ENCODE measurements at regions not wholly inside any gene's neighbourhood (a gene's known extent, or its start where the extent isn't known, plus 50 kb on each side); places are given as distances from the start of the nearest gene placed in this dataset.

DNA sequence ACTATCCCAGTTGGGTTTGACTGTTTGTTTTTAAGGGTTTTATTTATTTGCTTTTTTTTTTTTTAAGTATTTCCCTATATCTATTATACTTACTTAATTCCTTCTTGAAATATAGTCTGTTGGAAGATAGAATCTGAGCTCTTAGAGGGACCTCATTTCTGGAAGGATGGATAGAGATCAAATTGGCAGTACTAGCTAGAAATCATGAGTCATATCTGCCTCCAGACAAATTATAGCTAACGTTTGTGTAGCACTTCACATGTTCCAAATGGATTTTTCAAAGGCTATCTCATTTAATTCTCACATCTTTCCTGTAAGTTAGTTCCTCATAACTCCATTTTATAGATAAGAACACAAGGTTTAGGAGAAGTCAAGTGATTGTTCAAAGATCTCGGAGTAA is 384.7 kb downstream of the ZIC1 start:
- H3K4me3 ChIP-seq (ENCODE audit: low read depth, low read length), result no peak overlapping the region
- no peak for TF ChIP-seq CTCF (IDR thresholded peaks at IDR 0.05; ENCODE audit: insufficient read depth, low read depth, low read length, missing control alignments)
- no peak for DNase-seq (ENCODE audit: low read depth)

- DNase-seq (ENCODE audit: low read depth), result no peak
- TF ChIP-seq CTCF (IDR thresholded peaks at IDR 0.05; ENCODE audit: insufficient read depth, low read depth, low read length, missing control alignments), result no peak
These were observed 385.4 kb downstream of the ZIC1 start for GRCh38 chr3:147794596-147794995.

DNA sequence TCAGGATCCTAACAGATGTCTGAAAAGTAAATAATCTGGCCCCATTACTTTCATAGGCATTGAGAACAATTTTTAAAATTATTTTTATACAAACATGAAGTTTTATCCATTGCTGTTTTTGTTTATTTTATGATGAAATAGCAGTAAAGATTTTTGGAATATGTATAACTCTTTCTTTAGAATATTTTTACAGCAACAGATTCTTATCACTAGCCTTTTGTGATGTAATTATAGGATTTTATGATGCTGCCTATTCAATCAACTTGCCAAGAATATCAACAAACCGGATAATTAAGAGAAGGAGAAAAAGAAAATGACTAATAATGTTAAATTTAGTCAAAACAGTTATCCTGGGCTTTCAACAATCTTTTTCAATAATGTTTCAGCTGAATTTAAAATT is 386.3 kb downstream of the ZIC1 start:
- no peak for DNase-seq (ENCODE audit: low read depth)
- no peak overlapping the region for H3K4me3 ChIP-seq (ENCODE audit: low read depth, low read length)
- TF ChIP-seq CTCF (IDR thresholded peaks at IDR 0.05; ENCODE audit: insufficient read depth, low read depth, low read length, missing control alignments), result no peak

More at GRCh38 chr3:147794596-147794995, 385.4 kb downstream of the ZIC1 start:
- no peak overlapping the region for H3K4me3 ChIP-seq (ENCODE audit: low read depth, low read length)

DNA sequence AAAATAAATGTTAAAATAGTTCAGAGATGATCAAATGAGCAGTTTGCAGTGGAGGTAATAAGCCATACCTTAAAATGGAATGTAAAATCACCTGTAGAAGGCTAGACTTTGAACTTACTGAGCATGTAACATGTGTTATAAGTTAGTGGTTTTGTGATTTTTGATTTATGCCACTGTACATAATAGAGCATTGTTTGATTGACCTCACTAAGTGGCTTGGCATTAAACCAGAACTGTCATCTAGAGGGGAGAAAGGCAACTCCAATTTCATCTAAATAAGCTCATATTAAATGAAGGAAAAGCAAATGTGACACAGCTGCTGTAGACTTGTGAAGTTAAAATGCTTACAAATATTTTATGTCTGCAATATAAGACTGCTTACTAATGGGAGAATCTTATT is 387.9 kb downstream of the ZIC1 start:
- TF ChIP-seq CTCF (IDR thresholded peaks at IDR 0.05; ENCODE audit: insufficient read depth, low read depth, low read length, missing control alignments), result no peak
- DNase-seq (ENCODE audit: low read depth), result no peak
- H3K4me3 ChIP-seq (ENCODE audit: low read depth, low read length), result no peak overlapping the region

DNA sequence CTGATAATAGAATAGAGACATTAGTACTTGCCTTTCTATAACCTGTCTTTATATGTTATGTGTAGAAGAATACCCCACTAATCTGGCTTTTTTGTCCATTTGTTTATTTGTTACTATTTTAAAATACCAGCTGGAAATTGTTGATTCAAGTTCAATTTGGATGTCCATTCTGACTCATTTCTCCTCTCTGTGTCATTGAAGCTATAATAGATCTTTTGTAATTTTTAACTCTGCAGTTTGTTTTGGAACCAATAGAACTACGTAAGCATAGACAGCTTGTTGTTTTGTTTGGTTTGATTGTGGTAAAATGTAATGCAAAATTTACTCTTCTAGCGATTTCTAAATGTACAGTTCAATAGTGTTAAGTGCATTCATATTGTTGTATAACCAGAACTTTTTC is 390.4 kb downstream of the ZIC1 start:
- H3K4me3 ChIP-seq (ENCODE audit: low read depth, low read length), result no peak overlapping the region
- TF ChIP-seq CTCF (IDR thresholded peaks at IDR 0.05; ENCODE audit: insufficient read depth, low read depth, low read length, missing control alignments), result no peak
- DNase-seq (ENCODE audit: low read depth), result no peak

- no peak overlapping the region for H3K4me3 ChIP-seq (ENCODE audit: low read depth, low read length)
- DNase-seq (ENCODE audit: low read depth), result no peak
- TF ChIP-seq CTCF (IDR thresholded peaks at IDR 0.05; ENCODE audit: insufficient read depth, low read depth, low read length, missing control alignments), result no peak
These were observed 398.6 kb downstream of the ZIC1 start for GRCh38 chr3:147807776-147808175.

GRCh38 chr3:147809206-147809605 is 400.0 kb downstream of the ZIC1 start:
- DNase-seq (ENCODE audit: low read depth), result no peak
- no peak overlapping the region for H3K4me3 ChIP-seq (ENCODE audit: low read depth, low read length)
- no peak for TF ChIP-seq CTCF (IDR thresholded peaks at IDR 0.05; ENCODE audit: insufficient read depth, low read depth, low read length, missing control alignments)

Measured in GM12865 (cell line).